ENCODE measurements at regions not wholly inside any gene's neighbourhood (a gene's known extent, or its start where the extent isn't known, plus 50 kb on each side); places are given as distances from the start of the nearest gene placed in this dataset.
"Not testable (repeated sequence)": the region's sequence is repeated elsewhere in the genome, so short reads cannot be mapped to it uniquely, and the experiment has no call there.

DNA sequence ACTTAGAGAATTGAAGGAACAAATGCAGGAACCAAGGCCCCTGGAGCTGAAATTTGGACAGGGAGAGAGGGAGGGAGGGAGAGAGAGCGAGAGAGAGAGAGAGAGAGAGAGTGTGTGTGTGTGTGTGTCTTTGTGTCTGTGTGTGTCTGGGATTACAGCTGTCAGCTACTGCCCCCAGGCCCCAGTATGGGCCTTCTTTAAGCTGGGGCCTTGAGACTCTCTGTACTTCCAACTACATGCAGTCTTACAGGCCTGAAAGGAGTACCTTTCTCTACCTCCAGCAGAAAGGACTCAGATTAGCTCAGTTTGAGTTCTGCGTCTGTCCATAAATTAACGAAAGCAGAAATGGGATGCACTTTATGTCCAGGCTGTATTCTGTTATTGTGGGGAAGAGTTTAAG is 153.2 kb downstream of the KBTBD2 start:
- not testable (repeated sequence) for TF ChIP-seq POLR2A (IDR thresholded peaks at IDR 0.05); POLR2AphosphoS5 (IDR thresholded peaks at IDR 0.05; ENCODE audit: insufficient read depth in 1 of 2, low read depth in 1 of 2)
- TF ChIP-seq, protein P1, sequence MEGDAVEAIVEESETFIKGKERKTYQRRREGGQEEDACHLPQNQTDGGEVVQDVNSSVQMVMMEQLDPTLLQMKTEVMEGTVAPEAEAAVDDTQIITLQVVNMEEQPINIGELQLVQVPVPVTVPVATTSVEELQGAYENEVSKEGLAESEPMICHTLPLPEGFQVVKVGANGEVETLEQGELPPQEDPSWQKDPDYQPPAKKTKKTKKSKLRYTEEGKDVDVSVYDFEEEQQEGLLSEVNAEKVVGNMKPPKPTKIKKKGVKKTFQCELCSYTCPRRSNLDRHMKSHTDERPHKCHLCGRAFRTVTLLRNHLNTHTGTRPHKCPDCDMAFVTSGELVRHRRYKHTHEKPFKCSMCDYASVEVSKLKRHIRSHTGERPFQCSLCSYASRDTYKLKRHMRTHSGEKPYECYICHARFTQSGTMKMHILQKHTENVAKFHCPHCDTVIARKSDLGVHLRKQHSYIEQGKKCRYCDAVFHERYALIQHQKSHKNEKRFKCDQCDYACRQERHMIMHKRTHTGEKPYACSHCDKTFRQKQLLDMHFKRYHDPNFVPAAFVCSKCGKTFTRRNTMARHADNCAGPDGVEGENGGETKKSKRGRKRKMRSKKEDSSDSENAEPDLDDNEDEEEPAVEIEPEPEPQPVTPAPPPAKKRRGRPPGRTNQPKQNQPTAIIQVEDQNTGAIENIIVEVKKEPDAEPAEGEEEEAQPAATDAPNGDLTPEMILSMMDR (IDR thresholded peaks at IDR 0.05) = not testable (repeated sequence)
